Stomach (tissue), 8 donors: ENCODE measurements at regions not wholly inside any gene's neighbourhood (a gene's known extent, or its start where the extent isn't known, plus 50 kb on each side); places are given as distances from the start of the nearest gene placed in this dataset.

Experiments used
- DNase-seq, 2 donors: peaks; one replicate each; pipeline versions ENCODE4 v3.0.0 to v3.0.0-alpha.2; 2013 to 2019
- H3K27ac ChIP-seq, 5 donors: fragments of 200-600 bp in 4 of 5; sonication (generic) in 4 of 5; one replicate each; pipeline ENCODE4 v1.5.1; 2013 to 2019; ENCODE audit warnings: mild to moderate bottlenecking in 1 of 5, moderate library complexity in 1 of 5
- H3K27me3 ChIP-seq, 3 donors: fragments of 200-600 bp; sonication (generic); one replicate each; pipeline ENCODE4 v1.5.1; 2017 to 2019; ENCODE audit warnings: mixed run types in 1 of 3
- H3K36me3 ChIP-seq, 4 donors: fragments of 200-600 bp; sonication (generic); 1 replicate in 3 of 4; 2 replicates in 1 of 4; pipeline ENCODE4 v1.5.1; 2016 to 2019
- H3K4me1 ChIP-seq, 4 donors: fragments of 200-600 bp; sonication (generic); one replicate each; pipeline ENCODE4 v1.5.1; 2016 to 2019
- H3K4me3 ChIP-seq, 4 donors: fragments of 200-600 bp; sonication (generic) in 3 of 4; one replicate each; pipeline ENCODE4 v1.5.1; 2016 to 2019; ENCODE audit warnings: mild to moderate bottlenecking in 1 of 4
- H3K9me3 ChIP-seq, 4 donors: fragments of 200-600 bp; sonication (generic); one replicate each; pipeline ENCODE4 v1.5.1; 2016 to 2019
- CTCF ChIP-seq, 7 experiments: fragments of 450-650 bp in 4 of 7; fragments of 200-600 bp in 3 of 7; sonication (generic) in 3 of 7; IDR thresholded peaks; one replicate each; pipeline ENCODE4 v1.5.1; 2016 to 2019; ENCODE audit warnings: antibody characterized with exemption in 7 of 7, control low read depth in 2 of 7, mild to moderate bottlenecking in 1 of 7
- EP300 ChIP-seq: sonication (generic); formaldehyde crosslinking; IDR thresholded peaks from one replicate; pipeline ENCODE4 v1.6.1; 2017; ENCODE audit warnings: antibody characterized with exemption
- POLR2A ChIP-seq, 4 donors: fragments of 450-650 bp; IDR thresholded peaks; one replicate each; pipeline ENCODE4 v1.6.1; 2016; ENCODE audit warnings: antibody characterized with exemption in 4 of 4, control low read depth in 2 of 4, mild to moderate bottlenecking in 1 of 4, moderate library complexity in 1 of 4
- POLR2AphosphoS5 ChIP-seq, 3 donors: sonication (generic); formaldehyde crosslinking; IDR thresholded peaks; one replicate each; pipeline ENCODE4 v1.6.1; 2016; ENCODE audit warnings: antibody characterized with exemption in 3 of 3
- WGBS, 5 donors: extraction: QIAGEN DNeasy Blood & Tissue Kit in 3 of 5; methylation state at CpG; one replicate each; pipeline versions ENCODE4 v1.1.5 to v1.1.7; 2013 to 2018; 5-methylcytosine and 5-hydroxymethylcytosine counted together
- intact Hi-C: fragments of 100-400 bp; cut with DNase I; formaldehyde crosslinking; loops from one replicate; pipeline ENCODE4 v1.15.1; 2023; ENCODE audit warnings: low total_unique reads
- donor health status: healthy with polysubstance abuse.
- donor health status: Bipolar disorder and iron deficiency.
- donor health status: healthy.

GRCh38 chr13:60332682-60333081 is 64.3 kb upstream of the TDRD3 start:
- no peak for TF ChIP-seq POLR2A (IDR thresholded peaks at IDR 0.05)
- TF ChIP-seq EP300 = no peak
- TF ChIP-seq POLR2AphosphoS5 (IDR thresholded peaks at IDR 0.05) = no peak
- no peak for TF ChIP-seq CTCF (IDR thresholded peaks at IDR 0.05)
- H3K27ac ChIP-seq = no peak overlapping the region
- no peaks in the 10 kb centered on the region for H3K9me3 ChIP-seq
- H3K4me1 ChIP-seq = peaks cover 0 to 19% (median 0%) of the 10 kb centered on the region in 4 donors
- no peak overlapping the region for H3K4me3 ChIP-seq
- intact Hi-C loops = no loop called here
- DNase-seq = no peak
- no peaks in the 10 kb centered on the region for H3K36me3 ChIP-seq
- WGBS, 5 donors = 56 to 78% (median 69%) methylated on average over 1 of the region's 1 CpG
- H3K27me3 ChIP-seq = no peaks in the 10 kb centered on the region

- Histone ChIP-seq H3K27ac (no peak overlapping the region), H3K27me3 (no peaks in the 10 kb centered on the region), H3K4me1 (peaks cover 0 to 3% (median 0%) of the 10 kb centered on the region in 4 donors), H3K9me3 (no peaks in the 10 kb centered on the region), H3K36me3 (no peaks in the 10 kb centered on the region), H3K4me3 (no peak overlapping the region)
- TF ChIP-seq EP300 (no peak), CTCF (IDR thresholded peaks at IDR 0.05) (no peak), POLR2A (IDR thresholded peaks at IDR 0.05) (no peak), POLR2AphosphoS5 (IDR thresholded peaks at IDR 0.05) (no peak)
- no peak for DNase-seq
- intact Hi-C loops = no loop called here
- WGBS, 5 donors = 41 to 70% (median 47%) methylated on average over 1 of the region's 1 CpG
Measured at GRCh38 chr13:60334310-60334709, 62.7 kb upstream of the TDRD3 start.

GRCh38 chr13:60335531-60335930 is 61.5 kb upstream of the TDRD3 start:
- Histone ChIP-seq H3K4me1 (no peaks in the 10 kb centered on the region), H3K36me3 (no peaks in the 10 kb centered on the region), H3K27me3 (no peaks in the 10 kb centered on the region), H3K4me3 (no peak overlapping the region), H3K9me3 (no peaks in the 10 kb centered on the region), H3K27ac (no peak overlapping the region)
- WGBS, 5 donors = 0 to 2% (median 1%) methylated on average over 1 of the region's 1 CpG
- intact Hi-C loops = no loop called here
- TF ChIP-seq EP300 (no peak), POLR2AphosphoS5 (IDR thresholded peaks at IDR 0.05) (no peak), POLR2A (IDR thresholded peaks at IDR 0.05) (no peak), CTCF (IDR thresholded peaks at IDR 0.05) (peak in 4 of 7 experiments; percentile 39 to 55 (median 51))
- DNase-seq = peak in 1 of 2 donors; percentile 18

- intact Hi-C loops = no loop called here
- Histone ChIP-seq H3K4me3 (no peak overlapping the region), H3K27ac (no peak overlapping the region), H3K27me3 (no peaks in the 10 kb centered on the region), H3K9me3 (no peaks in the 10 kb centered on the region), H3K36me3 (no peaks in the 10 kb centered on the region), H3K4me1 (no peaks in the 10 kb centered on the region)
- WGBS, 5 donors = 90 to 95% (median 93%) methylated on average over 2 of the region's 2 CpGs
- no peak for TF ChIP-seq POLR2AphosphoS5 (IDR thresholded peaks at IDR 0.05)
- DNase-seq = no peak
Measured at GRCh38 chr13:60338754-60339153, 58.3 kb upstream of the TDRD3 start.

- no peaks in the 10 kb centered on the region for H3K9me3 ChIP-seq
- peaks cover 0 to 10% (median 3%) of the 10 kb centered on the region in 4 donors for H3K4me1 ChIP-seq
- WGBS, 5 donors = 41 to 64% (median 57%) methylated on average over 1 of the region's 1 CpG
- TF ChIP-seq EP300 = no peak
- no peak for TF ChIP-seq CTCF (IDR thresholded peaks at IDR 0.05)
- H3K4me3 ChIP-seq = no peak overlapping the region
- DNase-seq = no peak
- H3K27me3 ChIP-seq = no peaks in the 10 kb centered on the region
- no peak overlapping the region for H3K27ac ChIP-seq
- no peaks in the 10 kb centered on the region for H3K36me3 ChIP-seq
- intact Hi-C loops = no loop called here
Measured at GRCh38 chr13:60343978-60344377, 53.0 kb upstream of the TDRD3 start.
